T-helper 17 cell (primary cell): ENCODE measurements at regions not wholly inside any gene's neighbourhood (a gene's known extent, or its start where the extent isn't known, plus 50 kb on each side); places are given as distances from the start of the nearest gene placed in this dataset.
"Not testable (repeated sequence)": the region's sequence is repeated elsewhere in the genome, so short reads cannot be mapped to it uniquely, and the experiment has no call there.

ENCODE experiments used
- ATAC-seq: fragments of 150-1000 bp; cut with Tn5 transposase; 2 replicates; pipeline ENCODE4 v1.10.0; 2021; ENCODE audit warnings: mild to moderate bottlenecking, moderate library complexity
- DNase-seq, 3 donors: peaks; one replicate each; pipeline versions ENCODE4 v3.0.0 to v3.0.0-alpha.2; 2020 to 2021
- H3K9me3 ChIP-seq: one replicate; pipeline ENCODE4 v1.7.0; 2013; ENCODE audit warnings: low read length, mild to moderate bottlenecking; ENCODE audit not compliant: control insufficient read depth, poor library complexity, severe bottlenecking
- H3K27ac Mint-ChIP-seq: one replicate; pipeline ENCODE4 v1.8.0; 2022; ENCODE audit warnings: mild to moderate bottlenecking, moderate library complexity, mixed read lengths
- H3K27me3 Mint-ChIP-seq: one replicate; pipeline ENCODE4 v1.8.0; 2022; ENCODE audit warnings: mixed read lengths
- H3K36me3 Mint-ChIP-seq: one replicate; pipeline ENCODE4 v1.8.0; 2022; ENCODE audit warnings: low read depth, mixed read lengths
- H3K4me1 Mint-ChIP-seq: one replicate; pipeline ENCODE4 v1.8.0; 2022; ENCODE audit warnings: mild to moderate bottlenecking, mixed read lengths
- H3K4me3 Mint-ChIP-seq: one replicate; pipeline ENCODE4 v1.8.0; 2022; ENCODE audit warnings: mild to moderate bottlenecking, moderate library complexity, mixed read lengths

DNA sequence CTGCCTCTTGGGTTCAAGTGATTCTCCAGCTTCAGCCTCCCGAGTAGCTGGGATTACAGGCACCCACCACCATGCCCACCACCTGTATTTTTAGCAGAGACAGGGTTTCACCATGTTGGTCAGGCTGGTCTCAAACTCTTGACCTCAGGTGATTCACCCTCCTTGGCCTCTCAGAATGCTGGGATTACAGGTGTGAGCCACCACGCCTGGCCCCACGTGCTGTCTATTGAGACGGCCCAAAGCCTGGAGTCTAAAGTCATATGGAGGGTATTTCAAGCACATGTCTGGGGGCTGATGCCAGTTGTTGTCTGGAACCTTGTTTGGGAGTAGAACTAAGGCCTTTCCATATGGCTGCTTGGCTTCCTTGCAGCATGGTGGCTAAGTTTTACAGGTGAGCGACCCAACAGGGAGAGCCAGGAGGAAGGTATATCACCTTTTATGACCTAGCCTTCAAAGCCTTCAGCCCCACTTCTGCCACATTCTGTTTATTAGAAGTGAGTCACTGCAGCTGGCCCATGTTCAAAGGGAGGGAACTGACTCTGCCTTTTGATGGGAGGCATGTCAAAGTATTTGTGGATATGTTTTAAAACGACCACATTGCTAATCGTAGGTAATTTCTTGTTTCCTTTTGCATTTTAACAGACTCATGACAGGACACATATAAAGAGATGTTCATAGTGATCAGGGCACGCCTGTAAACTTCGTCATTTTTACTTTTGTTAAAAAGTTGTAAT lies 105.3 kb upstream of the GOLGA6L4 start:
- not testable (repeated sequence) for ATAC-seq, H3K4me3 Mint-ChIP-seq
- H3K27me3 Mint-ChIP-seq, result peaks cover 42% of the 10 kb centered on the region

DNA sequence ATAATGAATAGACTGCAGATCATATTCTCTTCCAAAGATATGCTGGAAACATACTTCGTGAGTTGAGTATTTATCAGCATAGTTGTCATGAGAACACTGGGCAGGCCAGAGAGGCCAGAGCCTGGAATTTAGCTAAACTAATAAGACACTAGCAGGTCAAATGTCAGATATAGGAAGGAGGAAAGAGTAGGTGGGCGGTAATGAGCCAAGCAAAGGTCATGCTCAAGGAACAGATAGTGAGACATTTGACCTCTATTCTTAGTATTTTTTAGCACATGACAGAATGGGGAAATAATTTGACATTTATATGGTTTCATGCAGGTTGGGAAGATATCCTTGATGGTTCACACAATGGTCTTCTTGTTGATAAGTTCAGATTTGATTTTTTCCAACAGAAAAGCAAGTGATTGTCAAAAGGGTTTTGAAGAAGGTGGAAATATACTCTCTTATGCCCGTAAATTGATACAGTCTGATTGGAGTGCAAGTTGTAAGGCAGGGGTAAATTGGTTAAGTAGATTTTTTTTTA lies 99.6 kb upstream of the GOLGA6L4 start:
- not testable (repeated sequence) for H3K9me3 ChIP-seq, H3K4me3 Mint-ChIP-seq, H3K36me3 Mint-ChIP-seq, ATAC-seq, DNase-seq, H3K27ac Mint-ChIP-seq, H3K4me1 Mint-ChIP-seq
- peaks cover 50% of the 10 kb centered on the region for H3K27me3 Mint-ChIP-seq

More for the DNA sequence above, 105.3 kb upstream of the GOLGA6L4 start:
- not testable (repeated sequence) for DNase-seq, H3K27ac Mint-ChIP-seq, H3K36me3 Mint-ChIP-seq, H3K9me3 ChIP-seq, H3K4me1 Mint-ChIP-seq

DNA sequence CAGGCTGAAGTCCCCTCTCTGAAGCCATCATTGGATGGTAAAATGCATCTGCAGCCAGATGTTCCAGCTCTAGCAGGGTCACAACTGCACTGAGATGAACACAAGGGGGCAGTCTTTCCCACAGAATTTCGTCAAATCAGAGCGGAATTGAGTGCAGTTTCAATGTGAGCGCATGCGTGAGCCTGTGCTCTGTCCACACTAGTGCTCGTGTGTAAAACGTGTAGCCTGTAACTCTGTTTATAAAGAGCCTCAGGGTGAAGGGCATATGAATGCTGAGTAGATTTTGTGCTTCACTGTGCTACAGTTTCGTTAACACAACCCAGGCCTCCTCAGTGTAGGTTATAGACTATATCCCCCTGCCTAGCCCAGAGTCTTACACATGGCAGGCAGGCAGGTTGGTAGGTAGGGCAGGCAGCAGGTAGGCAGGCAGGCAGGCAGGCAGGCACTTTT lies 92.7 kb upstream of the GOLGA6L4 start:
- DNase-seq (peak; percentile 42 to 60 (median 52)), ATAC-seq (peak; percentile 99)
- H3K36me3 Mint-ChIP-seq, result no peaks in the 10 kb centered on the region

DNA sequence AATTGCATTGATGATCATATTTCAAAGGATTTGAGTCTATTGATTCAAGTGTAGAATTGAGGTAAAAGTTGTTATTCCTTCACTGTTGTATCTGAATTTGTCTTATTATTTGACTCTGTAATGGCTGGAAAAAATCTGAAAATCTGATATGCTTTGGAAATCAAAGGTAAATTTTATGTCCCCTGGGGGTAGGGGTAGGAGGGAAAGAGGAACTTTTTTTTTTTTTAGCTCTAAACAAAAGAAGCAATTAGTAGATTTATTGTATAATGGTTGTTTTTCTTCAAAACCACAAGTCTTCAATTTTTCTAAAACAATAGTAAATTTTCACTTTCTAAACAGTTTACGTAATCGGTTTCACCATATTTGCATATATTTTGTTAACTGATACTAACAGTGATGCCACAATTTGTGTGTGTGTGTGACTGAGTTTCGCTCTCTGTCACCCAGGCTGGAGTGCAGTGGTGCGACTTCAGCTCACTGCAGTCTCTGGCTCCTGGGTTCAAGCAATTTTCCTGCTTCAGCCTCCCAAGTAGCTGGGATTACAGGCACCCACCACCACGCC lies 91.7 kb upstream of the GOLGA6L4 start:
- Mint-ChIP-seq H3K4me1 (peaks cover 5% of the 10 kb centered on the region), H3K36me3 (no peaks in the 10 kb centered on the region), H3K4me3 (no peak overlapping the region), H3K27me3 (peaks cover 33% of the 10 kb centered on the region), H3K27ac (peak overlapping the region; percentile 69)
- H3K9me3 ChIP-seq, result no peaks in the 10 kb centered on the region
- no peak for DNase-seq
- no peak for ATAC-seq

More for the DNA sequence above, 92.7 kb upstream of the GOLGA6L4 start:
- Mint-ChIP-seq H3K27me3 (peaks cover 39% of the 10 kb centered on the region), H3K4me3 (no peak overlapping the region), H3K27ac (peak overlapping the region; percentile 69), H3K4me1 (peaks cover 5% of the 10 kb centered on the region)
- no peaks in the 10 kb centered on the region for H3K9me3 ChIP-seq

DNA sequence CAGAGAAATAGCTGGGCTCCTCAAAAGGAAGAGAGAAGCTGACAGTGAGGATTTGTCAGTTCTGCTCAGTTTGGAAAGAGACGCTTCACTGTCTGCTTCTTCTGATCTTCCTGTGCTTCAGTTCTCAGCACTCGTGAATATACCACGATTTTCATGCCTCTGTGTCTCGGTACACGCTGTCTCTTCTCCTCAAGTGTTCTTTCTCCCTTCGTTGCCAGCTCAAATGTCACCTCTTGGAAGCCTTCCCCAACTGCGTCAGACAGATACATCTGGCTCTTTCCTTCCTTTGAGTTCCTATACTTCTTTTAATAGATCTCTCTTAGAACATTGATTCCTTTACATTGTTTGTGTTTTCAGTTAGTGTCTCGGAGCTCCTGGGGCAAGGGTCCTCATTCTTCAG lies 90.6 kb upstream of the GOLGA6L4 start:
- H3K4me1 Mint-ChIP-seq, H3K9me3 ChIP-seq, H3K27ac Mint-ChIP-seq, H3K4me3 Mint-ChIP-seq, ATAC-seq, H3K36me3 Mint-ChIP-seq, DNase-seq: not testable (repeated sequence)
- H3K27me3 Mint-ChIP-seq, result peaks cover 31% of the 10 kb centered on the region

DNA sequence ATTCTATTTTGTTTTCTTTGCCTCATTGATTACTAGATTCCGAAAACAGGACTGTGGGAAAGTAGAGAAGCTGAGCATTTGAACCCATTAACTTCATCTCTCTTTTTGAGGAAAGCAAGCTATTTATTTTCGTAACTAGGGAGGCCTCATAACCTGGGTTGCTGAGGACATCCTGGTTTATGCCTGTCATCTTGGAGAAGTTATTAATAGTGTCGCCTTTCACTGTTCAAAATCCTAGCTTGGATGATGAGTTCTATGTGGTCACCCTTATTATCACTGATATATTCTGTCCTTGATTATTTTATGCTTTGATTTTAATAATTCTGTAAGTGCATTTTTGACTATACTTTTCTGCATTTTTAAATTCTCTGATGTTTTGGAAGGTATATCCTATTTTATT lies 89.3 kb upstream of the GOLGA6L4 start:
- H3K4me1 Mint-ChIP-seq, ATAC-seq, H3K27ac Mint-ChIP-seq, H3K9me3 ChIP-seq, DNase-seq, H3K36me3 Mint-ChIP-seq, H3K4me3 Mint-ChIP-seq: not testable (repeated sequence)
- peaks cover 23% of the 10 kb centered on the region for H3K27me3 Mint-ChIP-seq

DNA sequence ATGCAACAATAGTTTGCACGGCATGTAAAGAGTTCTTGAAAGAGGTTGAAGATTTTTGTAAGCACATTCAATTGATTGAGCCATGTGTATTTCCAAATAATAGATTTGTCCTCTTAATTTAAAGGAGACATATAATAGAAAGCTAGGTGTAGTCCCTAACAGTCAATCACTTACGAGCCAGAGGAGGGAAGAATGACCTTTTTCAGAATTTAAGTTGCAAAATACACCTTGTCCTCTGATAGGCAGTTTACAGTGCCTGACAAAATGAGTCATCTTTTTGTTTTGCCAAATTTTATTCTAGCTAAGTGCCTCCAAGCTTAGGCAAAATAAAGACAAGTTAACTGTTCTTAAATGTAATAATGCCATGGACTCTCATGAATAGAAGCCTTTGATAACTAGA lies 88.3 kb upstream of the GOLGA6L4 start:
- H3K27me3 Mint-ChIP-seq, result peaks cover 22% of the 10 kb centered on the region
- H3K4me3 Mint-ChIP-seq, result not testable (repeated sequence)

DNA sequence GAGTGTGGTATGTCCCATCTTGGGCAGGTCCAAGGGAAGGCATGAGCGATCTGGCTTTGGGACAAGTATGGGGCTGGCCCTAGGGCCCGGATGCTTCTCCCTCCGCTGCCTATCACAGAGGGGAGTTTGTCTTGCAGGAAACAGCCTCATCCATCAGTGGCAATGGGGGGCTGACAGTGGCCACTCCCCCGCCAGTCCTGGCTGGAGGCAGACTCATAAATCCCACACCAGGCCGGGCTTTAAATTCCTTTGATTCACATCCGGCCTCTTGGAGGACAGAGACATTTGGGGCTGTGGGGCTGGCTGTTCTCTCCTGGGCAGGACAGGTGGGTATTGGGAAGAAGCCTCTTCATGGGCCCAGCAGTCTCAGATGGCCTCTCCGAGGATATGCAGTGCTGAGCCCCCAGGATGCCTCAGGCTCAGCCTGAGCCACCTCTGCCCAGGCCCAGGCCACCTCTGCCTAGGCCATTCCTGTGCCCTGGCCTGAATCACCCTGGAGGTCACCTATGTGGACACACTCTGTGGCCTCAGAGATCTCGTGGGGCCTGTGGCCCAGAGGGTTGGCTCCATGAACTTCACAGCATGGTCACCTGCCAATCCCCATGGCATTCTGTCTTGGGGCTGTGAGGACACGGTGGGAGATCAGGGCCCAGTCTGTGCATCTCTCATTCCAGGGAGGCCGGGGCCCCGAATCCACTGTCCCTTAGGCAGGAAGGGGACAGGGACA lies 84.2 kb upstream of the GOLGA6L4 start:
- H3K27me3 Mint-ChIP-seq, result peaks cover 16% of the 10 kb centered on the region
- H3K27ac Mint-ChIP-seq, result no peak overlapping the region
- no peak overlapping the region for H3K4me3 Mint-ChIP-seq
- H3K4me1 Mint-ChIP-seq, result no peaks in the 10 kb centered on the region
- DNase-seq (no peak), ATAC-seq (no peak)
- no peaks in the 10 kb centered on the region for H3K9me3 ChIP-seq
- peaks cover 2% of the 10 kb centered on the region for H3K36me3 Mint-ChIP-seq

More for the DNA sequence above, 88.3 kb upstream of the GOLGA6L4 start:
- DNase-seq, H3K9me3 ChIP-seq, ATAC-seq, H3K4me1 Mint-ChIP-seq, H3K36me3 Mint-ChIP-seq, H3K27ac Mint-ChIP-seq: not testable (repeated sequence)

DNA sequence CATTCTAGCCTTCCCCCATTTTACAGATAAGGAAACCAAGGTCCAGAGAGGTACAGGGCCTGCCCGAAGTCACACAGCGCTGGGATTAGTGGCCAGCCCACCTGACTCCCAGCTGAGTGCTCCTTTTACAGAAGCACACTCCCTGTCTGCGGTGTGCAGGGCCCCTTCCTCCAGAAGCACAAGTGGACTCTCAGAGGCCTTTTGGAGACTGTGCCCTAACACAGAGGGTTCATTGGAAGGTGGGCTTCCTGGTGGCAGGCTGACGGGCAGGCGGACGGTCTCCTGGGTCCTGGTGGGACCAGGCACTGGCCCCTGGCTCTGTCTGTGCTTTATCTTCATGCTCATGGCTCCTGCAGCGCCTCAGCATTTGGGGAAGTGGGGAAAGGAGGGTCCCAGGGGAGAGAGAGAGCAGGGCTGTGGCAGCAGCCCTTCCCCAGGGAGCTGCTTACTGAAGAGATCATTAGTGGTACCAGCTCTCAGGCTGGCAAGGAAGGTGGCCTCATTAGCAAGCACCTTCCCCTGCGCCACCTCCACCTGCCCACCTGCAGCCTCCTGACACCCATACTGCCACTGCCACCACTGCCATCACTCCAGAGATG lies 83.1 kb upstream of the GOLGA6L4 start:
- H3K4me1 Mint-ChIP-seq, H3K9me3 ChIP-seq, H3K27ac Mint-ChIP-seq, H3K4me3 Mint-ChIP-seq, DNase-seq, ATAC-seq, H3K36me3 Mint-ChIP-seq: not testable (repeated sequence)
- H3K27me3 Mint-ChIP-seq, result peaks cover 25% of the 10 kb centered on the region

DNA sequence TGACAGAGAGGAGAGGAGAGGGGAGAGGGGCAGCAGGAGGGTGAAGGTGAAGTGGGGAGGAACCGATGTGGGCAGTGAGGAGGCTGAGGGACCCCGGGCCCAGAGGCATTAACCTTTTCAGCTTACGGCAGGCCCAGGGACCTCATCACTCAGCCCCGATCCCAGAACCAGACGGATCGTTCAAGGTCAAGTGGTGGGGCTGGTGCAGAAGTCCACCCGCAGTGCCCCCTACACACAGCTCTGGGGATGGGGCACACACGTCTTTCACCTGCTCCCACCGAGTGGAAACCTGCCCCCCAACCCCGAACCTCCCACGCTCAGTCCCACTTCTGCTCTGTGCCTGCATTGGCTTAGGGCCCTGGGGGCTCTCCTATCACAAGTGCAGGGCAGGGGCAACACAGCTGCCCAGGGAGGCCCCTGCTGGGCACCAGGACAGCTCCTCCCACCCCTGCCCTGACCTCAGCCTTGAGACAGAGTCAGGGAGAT lies 81.9 kb upstream of the GOLGA6L4 start:
- not testable (repeated sequence) for H3K9me3 ChIP-seq, H3K4me1 Mint-ChIP-seq, H3K27ac Mint-ChIP-seq, ATAC-seq, H3K4me3 Mint-ChIP-seq, DNase-seq, H3K36me3 Mint-ChIP-seq
- peaks cover 25% of the 10 kb centered on the region for H3K27me3 Mint-ChIP-seq

DNA sequence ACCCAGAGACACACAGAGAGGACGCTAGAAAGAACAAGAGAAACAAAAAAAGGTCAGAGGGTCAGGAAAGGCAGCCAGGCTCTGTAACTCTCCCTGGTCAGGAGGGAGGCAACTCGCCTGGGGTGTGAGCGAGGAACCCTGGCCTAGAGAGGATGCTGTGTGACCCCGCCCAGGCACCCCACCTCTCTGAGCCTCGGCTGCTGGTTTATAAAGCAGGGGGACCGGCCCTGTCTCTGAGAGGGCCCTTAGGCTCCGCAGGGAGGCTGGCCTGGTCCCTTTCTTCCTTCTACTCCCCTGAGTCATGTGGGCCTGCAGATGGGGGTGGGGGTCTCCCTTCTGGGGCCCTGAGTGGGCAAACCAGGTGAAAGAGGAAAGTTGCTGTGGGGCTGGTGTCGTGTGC lies 81.3 kb upstream of the GOLGA6L4 start:
- not testable (repeated sequence) for H3K36me3 Mint-ChIP-seq, H3K9me3 ChIP-seq, DNase-seq, H3K4me3 Mint-ChIP-seq, H3K4me1 Mint-ChIP-seq, H3K27ac Mint-ChIP-seq, ATAC-seq
- peaks cover 20% of the 10 kb centered on the region for H3K27me3 Mint-ChIP-seq

DNA sequence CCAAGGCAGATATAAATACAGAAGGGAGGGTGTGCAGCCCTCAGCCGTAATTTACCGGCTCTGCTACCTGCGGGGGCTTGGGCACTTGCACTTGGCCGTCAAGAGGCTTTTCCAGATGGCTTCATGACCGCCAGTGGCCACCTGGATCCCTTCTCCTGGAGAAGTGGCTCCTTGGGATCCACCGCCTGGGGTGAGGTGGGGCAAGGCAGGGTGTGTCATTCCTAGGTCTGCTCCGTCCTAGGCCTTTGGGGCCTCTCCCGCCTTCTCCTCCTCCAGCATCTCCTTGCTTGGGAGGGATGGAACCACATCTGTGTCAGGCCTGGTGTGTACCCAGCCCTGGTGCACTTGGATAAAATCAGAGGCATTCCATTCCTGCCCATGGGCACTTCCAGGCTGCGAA lies 80.8 kb upstream of the GOLGA6L4 start:
- not testable (repeated sequence) for H3K9me3 ChIP-seq, H3K36me3 Mint-ChIP-seq, H3K4me1 Mint-ChIP-seq, DNase-seq, ATAC-seq, H3K27ac Mint-ChIP-seq, H3K4me3 Mint-ChIP-seq
- peaks cover 20% of the 10 kb centered on the region for H3K27me3 Mint-ChIP-seq
